Astrocyte (in vitro differentiated cells and primary cell): ENCODE measurements at regions not wholly inside any gene's neighbourhood (a gene's known extent, or its start where the extent isn't known, plus 50 kb on each side); places are given as distances from the start of the nearest gene placed in this dataset.

Experiments
- DNase-seq: peaks from one replicate; pipeline ENCODE4 v3.0.0-alpha.2; 2010; ENCODE audit warnings: low read depth
- FAIRE-seq: peaks from 2 replicates; lab custom pipeline; 2011; peaks lifted over from hg19 to GRCh38; lab: Jason Lieb, UNC
- H2AFZ ChIP-seq: 2 replicates; pipeline ENCODE4 v1.6.0; 2012; ENCODE audit warnings: low read depth, low read length, inconsistent platforms
- H3K27ac ChIP-seq: 2 replicates; pipeline ENCODE4 v1.5.1; 2011; ENCODE audit warnings: low read depth, low read length, inconsistent platforms
- H3K27me3 ChIP-seq: 2 replicates; pipeline ENCODE4 v1.6.0; 2011; ENCODE audit warnings: low read length, inconsistent platforms; ENCODE audit not compliant: insufficient read depth
- H3K36me3 ChIP-seq: 2 replicates; pipeline ENCODE4 v1.5.1; 2011; ENCODE audit warnings: low read length, inconsistent platforms; ENCODE audit not compliant: insufficient read depth
- H3K4me1 ChIP-seq: 2 replicates; pipeline ENCODE4 v1.5.1; 2011; ENCODE audit warnings: low read length, inconsistent platforms; ENCODE audit not compliant: insufficient read depth
- H3K4me2 ChIP-seq: 2 replicates; pipeline ENCODE4 v1.6.0; 2012; ENCODE audit warnings: low read length, inconsistent platforms
- H3K4me3 ChIP-seq: 2 replicates; pipeline ENCODE4 v1.5.1; 2011; ENCODE audit warnings: low read depth, mild to moderate bottlenecking, low read length, inconsistent platforms; ENCODE audit not compliant: insufficient read depth
- H3K79me2 ChIP-seq: 2 replicates; pipeline ENCODE4 v1.6.0; 2012; ENCODE audit warnings: mild to moderate bottlenecking, low read length, inconsistent platforms; ENCODE audit not compliant: insufficient read depth
- H3K9ac ChIP-seq: 2 replicates; pipeline ENCODE4 v1.6.0; 2012; ENCODE audit warnings: mild to moderate bottlenecking, low read length, inconsistent platforms
- H3K9me3 ChIP-seq: 2 replicates; pipeline ENCODE4 v1.5.1; 2012; ENCODE audit warnings: low read depth, mild to moderate bottlenecking, low read length, inconsistent platforms; ENCODE audit not compliant: insufficient read depth
- H4K20me1 ChIP-seq: 2 replicates; pipeline ENCODE4 v1.6.0; 2012; ENCODE audit warnings: low read length, inconsistent platforms; ENCODE audit not compliant: insufficient read depth
- H3K27ac Mint-ChIP-seq: one replicate; pipeline ENCODE4 v1.8.0; 2021; ENCODE audit warnings: mild to moderate bottlenecking, mixed read lengths; ENCODE audit not compliant: unreplicated experiment
- H3K27me3 Mint-ChIP-seq: one replicate; pipeline ENCODE4 v1.8.0; 2021; ENCODE audit warnings: low read depth, mixed read lengths; ENCODE audit not compliant: unreplicated experiment
- H3K36me3 Mint-ChIP-seq: one replicate; pipeline ENCODE4 v1.8.0; 2021; ENCODE audit warnings: low read depth, mixed read lengths; ENCODE audit not compliant: unreplicated experiment
- H3K4me1 Mint-ChIP-seq: one replicate; pipeline ENCODE4 v1.8.0; 2021; ENCODE audit warnings: low read depth, mixed read lengths; ENCODE audit not compliant: unreplicated experiment
- H3K4me3 Mint-ChIP-seq: one replicate; pipeline ENCODE4 v1.8.0; 2021; ENCODE audit warnings: mild to moderate bottlenecking, moderate library complexity, mixed read lengths; ENCODE audit not compliant: unreplicated experiment
- H3K9me3 Mint-ChIP-seq: one replicate; pipeline ENCODE4 v1.8.0; 2021; ENCODE audit warnings: mild to moderate bottlenecking, mixed read lengths; ENCODE audit not compliant: unreplicated experiment
- CTCF ChIP-seq: IDR thresholded peaks from 2 replicates; pipeline ENCODE4 v1.5.1; 2011; ENCODE audit warnings: low read depth, mild to moderate bottlenecking, inconsistent platforms, low read length, moderate library complexity; ENCODE audit not compliant: insufficient read depth
- EZH2 ChIP-seq: IDR thresholded peaks from 2 replicates; pipeline ENCODE4 v1.6.1; 2012; ENCODE audit warnings: mild to moderate bottlenecking, low read length, inconsistent platforms; ENCODE audit not compliant: insufficient read depth

DNA sequence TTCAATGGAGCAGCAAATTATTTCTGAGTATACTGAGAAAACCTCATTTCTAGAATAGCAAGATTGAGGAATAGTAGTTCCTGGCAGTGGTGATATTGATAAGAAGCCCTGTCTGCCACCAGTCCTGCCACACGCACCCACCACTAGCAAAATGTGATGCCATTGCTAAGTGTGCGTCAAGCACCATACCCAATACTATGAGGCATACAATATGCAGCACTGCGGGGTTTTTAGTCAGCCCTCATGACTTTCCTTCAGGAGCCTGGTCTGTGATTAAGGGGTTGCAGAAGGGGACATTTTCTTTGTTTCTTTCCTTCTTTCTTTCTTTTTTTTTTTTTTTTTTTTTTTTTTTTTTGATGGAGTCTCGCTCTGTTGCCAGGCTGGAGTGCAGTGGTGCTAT, 128.7 kb upstream of the USP38 start:
- Mint-ChIP-seq H3K4me3 (no peak overlapping the region), H3K36me3 (no peaks in the 10 kb centered on the region), H3K27me3 (no peaks in the 10 kb centered on the region), H3K27ac (no peak overlapping the region), H3K9me3 (no peaks in the 10 kb centered on the region), H3K4me1 (no peaks in the 10 kb centered on the region)
- Histone ChIP-seq H3K4me1 (no peaks in the 10 kb centered on the region), H3K36me3 (no peaks in the 10 kb centered on the region), H3K9ac (no peak overlapping the region), H3K4me2 (no peak overlapping the region), H4K20me1 (no peaks in the 10 kb centered on the region), H3K4me3 (no peak overlapping the region), H2AFZ (no peak overlapping the region), H3K27me3 (no peaks in the 10 kb centered on the region), H3K9me3 (no peaks in the 10 kb centered on the region), H3K27ac (no peak overlapping the region), H3K79me2 (no peaks in the 10 kb centered on the region)
- TF ChIP-seq CTCF (no peak), EZH2 (no peak)
- DNase-seq (no peak), FAIRE-seq (no peak)

DNA sequence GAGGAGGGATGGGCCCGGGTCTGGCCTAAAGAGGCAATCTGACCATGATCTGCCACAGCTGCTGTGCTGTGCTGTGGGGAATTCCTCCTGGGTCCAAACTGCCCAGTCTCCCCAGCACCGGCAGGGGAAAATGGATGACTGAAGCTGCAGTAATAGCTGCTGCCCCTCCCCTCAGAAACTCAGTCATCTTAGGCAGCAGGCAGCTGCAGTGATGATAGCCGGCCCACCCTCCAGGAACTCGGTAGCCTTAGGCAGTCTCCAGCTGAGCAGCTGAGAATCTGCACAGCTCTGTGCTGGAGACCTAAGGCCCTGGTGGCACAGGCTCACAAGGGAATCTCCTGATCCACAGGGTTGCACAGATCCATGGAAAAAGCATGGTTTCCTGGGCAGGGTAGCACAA, 113.4 kb upstream of the USP38 start:
- Histone ChIP-seq H3K36me3 (no peaks in the 10 kb centered on the region), H3K4me1 (no peaks in the 10 kb centered on the region), H3K27ac (no peak overlapping the region), H2AFZ (no peak overlapping the region), H3K4me3 (no peak overlapping the region), H4K20me1 (no peaks in the 10 kb centered on the region), H3K9me3 (no peaks in the 10 kb centered on the region), H3K4me2 (no peak overlapping the region), H3K79me2 (no peaks in the 10 kb centered on the region), H3K27me3 (no peaks in the 10 kb centered on the region), H3K9ac (no peak overlapping the region)
- no peaks in the 10 kb centered on the region for H3K9me3 Mint-ChIP-seq
- FAIRE-seq (no peak), DNase-seq (no peak)
- H3K27me3 Mint-ChIP-seq = no peaks in the 10 kb centered on the region
- H3K36me3 Mint-ChIP-seq = no peaks in the 10 kb centered on the region
- no peaks in the 10 kb centered on the region for H3K4me1 Mint-ChIP-seq
- H3K4me3 Mint-ChIP-seq = no peak overlapping the region
- TF ChIP-seq CTCF (no peak), EZH2 (no peak)
- H3K27ac Mint-ChIP-seq = no peak overlapping the region

GRCh38 chr4:143076723-143077122, 108.0 kb upstream of the USP38 start:
- no peak for FAIRE-seq

More at GRCh38 chr4:143076723-143077122, 108.0 kb upstream of the USP38 start:
- Histone ChIP-seq H3K27me3 (no peaks in the 10 kb centered on the region), H3K79me2 (no peaks in the 10 kb centered on the region), H3K9ac (no peak overlapping the region), H2AFZ (no peak overlapping the region), H3K4me1 (no peaks in the 10 kb centered on the region), H3K4me2 (no peak overlapping the region), H3K27ac (no peak overlapping the region), H3K36me3 (no peaks in the 10 kb centered on the region), H3K4me3 (no peak overlapping the region), H4K20me1 (no peaks in the 10 kb centered on the region), H3K9me3 (no peaks in the 10 kb centered on the region)
- Mint-ChIP-seq H3K9me3 (no peaks in the 10 kb centered on the region), H3K4me1 (no peaks in the 10 kb centered on the region), H3K4me3 (no peak overlapping the region), H3K27ac (no peak overlapping the region), H3K27me3 (no peaks in the 10 kb centered on the region), H3K36me3 (no peaks in the 10 kb centered on the region)
- TF ChIP-seq CTCF (no peak), EZH2 (no peak)
- DNase-seq = no peak
